Fibroblast of mammary gland (primary cell): ENCODE measurements at regions not wholly inside any gene's neighbourhood (a gene's known extent, or its start where the extent isn't known, plus 50 kb on each side); places are given as distances from the start of the nearest gene placed in this dataset.

ENCODE experiments used
- DNase-seq: peaks from one replicate; pipeline ENCODE4 v3.0.0-alpha.2; 2010; ENCODE audit warnings: low read depth
- H3K4me3 ChIP-seq: 2 replicates; pipeline ENCODE4 v1.5.1; 2011; ENCODE audit warnings: low read depth, mild to moderate bottlenecking, low read length, moderate library complexity; ENCODE audit not compliant: control insufficient read depth
- TF ChIP-seq, protein P1 (sequence below): conservative IDR thresholded peaks from 2 replicates; pipeline ENCODE4 v1.5.1; 2011; ENCODE audit warnings: low read depth, low read length, inconsistent platforms; ENCODE audit not compliant: control insufficient read depth, insufficient read depth

GRCh38 chr15:58247855-58248842 is 110.0 kb downstream of the AQP9 start:
- H3K4me3 ChIP-seq, result no peak overlapping the region
- TF ChIP-seq, protein P1, sequence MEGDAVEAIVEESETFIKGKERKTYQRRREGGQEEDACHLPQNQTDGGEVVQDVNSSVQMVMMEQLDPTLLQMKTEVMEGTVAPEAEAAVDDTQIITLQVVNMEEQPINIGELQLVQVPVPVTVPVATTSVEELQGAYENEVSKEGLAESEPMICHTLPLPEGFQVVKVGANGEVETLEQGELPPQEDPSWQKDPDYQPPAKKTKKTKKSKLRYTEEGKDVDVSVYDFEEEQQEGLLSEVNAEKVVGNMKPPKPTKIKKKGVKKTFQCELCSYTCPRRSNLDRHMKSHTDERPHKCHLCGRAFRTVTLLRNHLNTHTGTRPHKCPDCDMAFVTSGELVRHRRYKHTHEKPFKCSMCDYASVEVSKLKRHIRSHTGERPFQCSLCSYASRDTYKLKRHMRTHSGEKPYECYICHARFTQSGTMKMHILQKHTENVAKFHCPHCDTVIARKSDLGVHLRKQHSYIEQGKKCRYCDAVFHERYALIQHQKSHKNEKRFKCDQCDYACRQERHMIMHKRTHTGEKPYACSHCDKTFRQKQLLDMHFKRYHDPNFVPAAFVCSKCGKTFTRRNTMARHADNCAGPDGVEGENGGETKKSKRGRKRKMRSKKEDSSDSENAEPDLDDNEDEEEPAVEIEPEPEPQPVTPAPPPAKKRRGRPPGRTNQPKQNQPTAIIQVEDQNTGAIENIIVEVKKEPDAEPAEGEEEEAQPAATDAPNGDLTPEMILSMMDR, result no peak
- no peak for DNase-seq

DNA sequence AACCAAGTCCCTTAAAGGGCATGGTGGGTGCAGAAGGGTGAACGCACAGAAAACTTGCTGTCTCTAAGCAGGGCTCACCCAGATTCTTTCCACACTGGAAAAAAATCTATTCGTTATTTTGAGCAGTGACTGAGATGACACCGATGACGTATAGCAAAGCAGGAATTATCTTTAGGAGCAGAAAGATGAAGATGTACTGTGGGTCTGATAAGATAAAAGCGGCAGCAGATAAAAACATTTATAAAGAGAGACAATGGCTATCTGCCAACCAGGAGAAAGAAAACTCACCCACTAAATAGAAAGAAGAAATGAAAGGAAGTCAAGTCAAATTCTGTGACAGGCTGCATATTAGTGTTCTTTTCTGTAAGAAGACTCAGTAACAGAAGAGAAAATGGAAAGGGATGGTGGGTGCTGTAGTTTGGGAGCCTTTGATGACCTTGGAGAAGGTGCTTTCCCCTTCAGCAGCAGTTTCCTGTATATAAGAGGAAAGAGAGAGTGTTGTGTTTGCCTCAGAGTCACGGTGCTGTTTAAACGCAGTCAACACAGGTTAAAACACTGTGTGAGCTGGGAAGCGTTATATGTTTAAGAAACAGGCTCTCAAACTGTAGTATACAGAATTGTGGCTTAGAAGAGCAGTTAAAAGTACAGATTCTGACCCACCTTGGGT is 111.6 kb downstream of the AQP9 start:
- H3K4me3 ChIP-seq, result no peak overlapping the region
- TF ChIP-seq, protein P1, result no peak
- DNase-seq, result no peak

DNA sequence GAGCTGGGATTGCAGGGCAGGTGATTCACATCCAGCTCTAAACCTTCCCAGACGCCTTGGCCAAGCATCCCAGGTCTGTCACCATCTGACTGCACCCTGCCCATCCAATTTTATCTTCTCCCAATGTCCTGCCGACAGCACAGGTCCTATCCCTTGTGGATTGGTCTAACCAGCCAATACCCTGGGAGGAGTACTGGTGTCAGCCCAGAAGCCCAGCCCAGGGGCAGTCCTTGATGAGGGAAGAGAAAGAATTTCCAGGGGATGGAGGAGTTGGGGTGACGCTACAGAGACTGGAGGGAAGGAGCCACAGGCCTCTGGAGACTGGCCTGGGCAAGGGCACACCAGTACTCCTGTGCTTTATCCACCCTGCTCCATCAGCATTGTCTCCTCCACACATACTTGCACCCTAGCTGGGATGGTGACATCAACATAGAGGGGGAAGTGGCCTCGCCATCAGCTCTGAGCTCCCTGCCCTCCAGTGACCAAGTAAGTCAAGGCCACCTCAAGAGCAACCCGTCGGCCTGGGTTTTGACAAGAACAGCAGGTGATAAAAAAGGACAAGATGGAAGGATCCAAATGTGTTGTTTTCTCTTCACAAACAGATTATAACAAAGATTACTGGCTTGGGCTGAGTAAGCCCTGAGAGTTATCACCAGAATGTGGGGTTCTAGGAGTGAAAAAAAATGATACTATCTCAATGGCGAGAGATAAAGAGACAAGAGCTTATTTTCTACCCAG is 114.6 kb downstream of the AQP9 start:
- no peak for DNase-seq
- TF ChIP-seq, protein P1, result no peak

GRCh38 chr15:58257776-58258325 is 119.7 kb downstream of the AQP9 start:
- no peak for DNase-seq
- TF ChIP-seq, protein P1, result no peak
- H3K4me3 ChIP-seq, result no peak overlapping the region

More for the DNA sequence above, 114.6 kb downstream of the AQP9 start:
- no peak overlapping the region for H3K4me3 ChIP-seq

GRCh38 chr15:58258501-58259292 is 120.5 kb downstream of the AQP9 start:
- DNase-seq, result peak; percentile 2
- TF ChIP-seq, protein P1, result no peak
- H3K4me3 ChIP-seq, result no peak overlapping the region
